ENCODE measurements at regions not wholly inside any gene's neighbourhood (a gene's known extent, or its start where the extent isn't known, plus 50 kb on each side); places are given as distances from the start of the nearest gene placed in this dataset.
"Not testable (repeated sequence)": the region's sequence is repeated elsewhere in the genome, so short reads cannot be mapped to it uniquely, and the experiment has no call there.

DNA sequence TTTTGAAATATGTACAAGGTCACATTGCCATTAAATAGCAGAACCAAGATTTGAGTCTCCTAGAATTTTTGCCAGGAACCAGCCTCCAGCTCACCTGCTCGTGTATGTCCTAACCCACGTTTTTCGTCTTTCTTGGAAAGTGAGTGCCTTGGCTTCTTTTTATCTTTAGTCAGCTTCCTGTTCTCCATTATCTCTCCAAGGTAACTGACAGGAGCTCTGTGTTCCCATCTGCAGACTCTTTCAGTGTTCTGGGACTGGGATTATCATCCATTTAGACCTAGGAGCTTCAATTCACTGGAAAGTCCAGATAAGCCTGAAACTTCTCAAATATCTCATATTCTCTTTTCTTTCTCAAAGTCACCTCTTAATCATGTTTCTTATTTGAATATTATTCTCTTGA lies 193.7 kb downstream of the ZIC5 start:
- no peak for DNase-seq (ENCODE audit: low read depth)

- peak; percentile 3 for DNase-seq (ENCODE audit: low read depth)
These were observed 196.9 kb downstream of the ZIC5 start for GRCh38 chr13:99774644-99775043.

DNA sequence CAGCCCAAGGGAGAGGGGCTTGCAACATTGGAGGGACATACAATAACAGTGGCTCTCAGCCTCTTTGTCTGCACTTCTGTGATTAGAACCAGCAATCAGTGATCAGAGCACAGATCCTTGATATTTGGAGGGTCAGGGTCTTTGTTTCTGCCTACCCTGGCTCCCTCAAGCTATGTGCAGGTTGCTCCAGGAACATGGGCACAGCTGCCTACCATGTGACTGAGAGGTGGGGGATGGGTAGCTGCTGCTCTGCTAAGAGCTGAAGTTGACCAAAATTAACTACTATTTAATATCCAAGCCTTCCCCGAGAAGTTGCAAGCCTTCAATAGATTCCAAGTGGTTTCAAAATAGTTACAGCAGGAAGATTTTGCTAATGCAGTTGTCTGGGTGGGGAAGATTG lies 202.6 kb downstream of the ZIC5 start:
- DNase-seq (ENCODE audit: low read depth): no peak

DNA sequence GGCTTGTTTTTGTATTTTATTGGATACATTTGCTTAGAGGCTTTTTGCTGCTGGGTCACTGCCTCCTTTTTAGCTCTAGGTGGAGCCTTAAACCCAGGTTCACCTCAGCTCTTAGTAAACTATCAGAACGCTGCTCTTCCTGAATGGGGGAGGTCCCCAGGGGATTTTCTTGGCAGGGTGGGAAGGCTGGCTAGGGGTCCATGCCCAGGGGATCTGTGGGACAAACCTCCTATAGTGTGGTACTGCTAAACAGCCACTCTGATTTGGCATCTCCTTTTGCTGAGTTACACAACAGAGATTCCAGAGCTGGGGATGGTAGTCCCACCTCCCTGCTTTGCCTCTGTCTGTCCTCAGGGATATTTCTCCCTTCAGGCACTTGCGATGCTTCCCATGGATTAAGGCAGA lies 204.9 kb downstream of the ZIC5 start:
- peak; percentile 2 for DNase-seq (ENCODE audit: low read depth)

GRCh38 chr13:99765869-99766268 lies 205.7 kb downstream of the ZIC5 start:
- DNase-seq (ENCODE audit: low read depth): no peak

DNA sequence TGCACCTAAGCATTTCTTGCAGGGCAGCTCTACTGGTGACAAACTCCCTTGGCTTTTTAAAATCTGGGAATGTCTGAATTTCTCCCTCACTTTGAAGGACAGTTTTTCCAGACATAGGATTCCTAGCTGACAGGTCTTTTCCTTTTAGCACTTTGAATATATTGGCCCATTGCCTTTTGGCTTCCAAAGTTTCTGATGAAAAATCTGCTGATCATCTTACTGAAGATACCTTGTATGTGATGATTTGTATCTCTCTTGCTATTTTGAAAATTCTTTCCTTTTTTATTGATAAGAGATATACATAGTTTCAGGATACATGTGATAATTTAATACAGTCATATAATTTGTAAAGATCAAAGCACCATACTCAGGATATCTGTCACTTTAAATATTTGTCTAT lies 211.1 kb downstream of the ZIC5 start:
- no peak for DNase-seq (ENCODE audit: low read depth)

GRCh38 chr13:99759163-99759552 lies 212.4 kb downstream of the ZIC5 start:
- no peak for DNase-seq (ENCODE audit: low read depth)

DNA sequence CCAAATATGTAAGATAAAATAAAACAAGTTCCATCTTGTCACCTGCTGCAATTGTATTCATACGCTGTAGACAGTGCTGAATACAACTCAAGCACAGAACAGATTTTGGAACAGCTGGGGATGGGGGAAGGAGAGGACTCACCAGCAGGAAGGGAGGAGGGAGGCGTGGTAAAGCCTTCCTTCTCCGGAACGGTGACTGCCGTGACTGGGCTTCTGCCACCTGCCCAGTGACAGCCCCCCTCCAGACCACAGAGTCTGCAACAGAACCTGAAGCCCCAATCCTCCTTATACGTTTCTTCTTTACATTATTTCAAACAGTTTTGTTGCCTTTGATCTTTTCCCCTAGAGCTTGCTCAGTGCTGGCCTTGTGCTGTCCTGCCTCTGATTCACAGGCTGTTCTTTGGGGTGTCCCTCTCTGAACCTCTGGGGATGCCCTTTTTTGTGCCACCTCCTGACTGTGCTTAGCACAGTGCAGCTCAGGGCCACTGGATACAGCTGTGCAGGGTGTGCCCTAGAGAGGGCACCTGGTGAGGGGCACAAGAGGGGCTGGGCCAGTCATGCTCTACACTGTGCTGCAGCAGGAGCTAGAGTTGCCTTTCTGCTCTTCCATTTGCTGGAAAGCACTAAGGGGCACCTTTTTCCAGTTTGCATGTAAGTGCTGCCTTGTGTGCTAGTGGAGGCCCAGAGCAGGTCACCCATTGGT lies 213.0 kb downstream of the ZIC5 start:
- DNase-seq (ENCODE audit: low read depth): no peak

GRCh38 chr13:99757756-99758459 lies 213.7 kb downstream of the ZIC5 start:
- DNase-seq (ENCODE audit: low read depth): no peak

DNA sequence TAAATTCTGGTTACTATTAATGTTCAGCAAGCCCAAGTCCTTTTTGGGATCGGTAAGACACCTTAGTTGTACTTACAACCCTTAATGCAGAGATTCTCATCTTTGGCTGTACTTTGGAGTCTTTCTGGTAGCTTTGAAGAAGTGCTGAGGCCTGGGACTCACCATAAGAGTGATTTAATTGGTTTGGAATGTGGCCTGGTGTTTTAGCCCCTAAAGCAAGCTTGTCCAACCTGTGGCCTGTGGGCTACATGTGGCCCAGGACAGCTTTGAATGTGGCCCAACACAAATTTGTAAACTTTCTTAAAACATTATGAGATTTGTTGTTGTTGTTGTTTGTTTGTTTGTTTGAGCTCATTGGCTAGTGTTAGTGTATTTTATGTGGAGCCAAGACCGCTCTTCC lies 215.3 kb downstream of the ZIC5 start:
- no peak for DNase-seq (ENCODE audit: low read depth)

DNA sequence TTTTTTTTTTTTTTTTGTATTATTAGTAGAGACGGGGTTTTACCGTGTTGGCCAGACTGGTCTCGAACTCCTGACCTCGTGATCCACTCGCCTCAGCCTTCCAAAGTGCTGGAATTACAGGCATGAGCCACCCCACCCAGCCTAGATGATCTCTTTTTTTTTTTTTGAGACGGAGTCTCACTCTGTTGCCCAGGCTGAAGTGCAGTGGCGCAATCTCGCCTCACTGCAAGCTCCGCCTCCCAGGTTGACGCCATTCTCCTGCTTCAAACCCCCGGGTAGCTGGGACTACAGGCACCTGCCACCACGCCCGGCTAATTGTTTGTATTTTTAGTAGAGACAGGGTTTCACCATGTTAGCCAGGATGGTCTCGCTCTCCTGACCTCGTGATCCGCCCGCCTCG lies 216.8 kb downstream of the ZIC5 start:
- not testable (repeated sequence) for DNase-seq (ENCODE audit: low read depth)

- DNase-seq (ENCODE audit: low read depth): no peak
These were observed 219.2 kb downstream of the ZIC5 start for GRCh38 chr13:99752373-99752772.

DNA sequence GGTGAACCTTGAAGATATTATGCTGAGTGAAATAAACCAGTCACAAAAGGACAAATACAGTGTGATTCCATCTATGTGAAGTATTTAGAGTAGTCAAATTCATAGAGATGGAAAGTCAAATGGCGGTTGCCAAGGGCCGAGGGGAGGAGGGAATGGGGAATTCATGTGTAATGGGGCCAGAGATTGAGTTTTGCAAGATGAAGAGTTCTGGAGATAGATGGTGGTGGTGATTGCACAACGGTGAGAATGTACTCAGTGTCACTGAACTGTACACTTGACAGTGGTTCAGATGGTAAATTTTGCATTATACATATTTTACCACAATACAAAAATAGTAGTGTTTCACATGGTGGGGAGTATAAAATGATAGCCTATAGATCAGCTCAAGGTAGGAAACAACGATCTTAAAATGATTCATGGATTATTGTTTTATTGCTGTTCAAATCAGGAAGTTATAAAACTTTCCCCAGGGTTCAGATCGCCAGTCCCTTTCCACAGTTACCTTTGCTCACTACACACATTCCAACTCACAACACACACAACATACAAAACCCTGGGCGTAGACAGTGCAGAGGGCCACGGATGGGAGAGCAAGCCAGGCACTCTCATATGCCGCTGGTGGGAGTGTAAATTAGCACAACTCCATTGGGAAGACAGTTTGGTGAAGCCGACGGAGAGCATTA lies 219.9 kb downstream of the ZIC5 start:
- no peak for DNase-seq (ENCODE audit: low read depth)

- no peak for DNase-seq (ENCODE audit: low read depth)
These were observed 220.6 kb downstream of the ZIC5 start for GRCh38 chr13:99750951-99751350.

GRCh38 chr13:99749271-99750019 lies 222.1 kb downstream of the ZIC5 start:
- DNase-seq (ENCODE audit: low read depth): no peak

DNA sequence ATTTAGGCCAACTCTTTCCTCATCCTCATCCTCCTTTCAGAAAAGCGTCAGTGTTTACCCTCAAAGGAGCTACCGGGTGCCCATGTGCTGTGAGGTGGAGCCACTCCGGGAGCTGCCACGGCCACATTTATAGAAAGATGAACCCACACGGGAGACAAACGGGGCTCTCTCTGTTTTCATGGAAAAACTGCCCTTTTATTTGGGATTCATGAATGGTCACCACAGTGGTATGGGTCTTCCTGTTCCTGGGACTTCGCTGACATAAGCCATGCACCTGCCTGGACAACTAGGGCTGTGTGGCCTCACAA lies 224.2 kb downstream of the ZIC5 start:
- no peak for DNase-seq (ENCODE audit: low read depth)

- no peak for DNase-seq (ENCODE audit: low read depth)
These were observed 224.7 kb downstream of the ZIC5 start for GRCh38 chr13:99746637-99747402.

- no peak for DNase-seq (ENCODE audit: low read depth)
These were observed 228.5 kb downstream of the ZIC5 start for GRCh38 chr13:99743094-99743493.

DNA sequence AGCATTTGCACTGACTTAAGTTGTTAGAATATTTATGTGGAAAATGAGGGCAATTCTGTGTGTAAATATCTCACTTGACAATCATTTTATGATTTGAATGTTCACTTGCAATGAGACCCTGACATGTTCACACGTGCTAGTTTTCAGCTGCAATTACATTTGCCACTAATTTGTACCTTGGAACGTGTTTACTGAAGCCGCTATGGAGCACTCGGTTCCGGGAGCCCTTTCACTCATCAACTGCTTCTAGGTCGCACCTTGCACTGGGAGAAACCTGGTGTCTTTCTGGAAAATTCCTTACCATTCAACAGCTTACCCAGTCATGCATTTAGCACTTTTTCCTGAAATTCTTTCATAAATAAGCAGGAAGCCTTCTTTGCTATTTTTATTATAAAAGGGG lies 229.6 kb downstream of the ZIC5 start:
- no peak for DNase-seq (ENCODE audit: low read depth)

- no peak for DNase-seq (ENCODE audit: low read depth)
These were observed 231.2 kb downstream of the ZIC5 start for GRCh38 chr13:99740251-99740979.

GRCh38 chr13:99738626-99739025 lies 232.9 kb downstream of the ZIC5 start:
- no peak for DNase-seq (ENCODE audit: low read depth)

All from iris pigment epithelial cell (primary cell).